ENCODE measurements at regions not wholly inside any gene's neighbourhood (a gene's known extent, or its start where the extent isn't known, plus 50 kb on each side); places are given as distances from the start of the nearest gene placed in this dataset.

DNA sequence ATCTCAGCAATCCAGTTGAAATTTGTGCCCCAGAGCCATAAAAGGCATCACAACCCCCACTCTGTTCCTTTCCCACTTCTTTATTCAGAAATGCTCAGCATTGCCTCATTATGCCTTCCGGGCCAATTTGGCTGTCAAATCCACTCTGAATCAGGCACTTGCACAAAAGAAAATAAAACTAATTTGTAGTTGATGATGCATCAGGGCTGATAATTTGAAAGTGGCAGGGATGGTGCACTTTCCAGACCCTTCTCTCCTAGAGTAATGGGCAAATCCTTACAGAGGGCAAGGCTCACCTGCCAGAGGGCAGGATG is 147.9 kb upstream of the PDE1C start:
- no peak for DNase-seq (ENCODE audit: low read depth)
- no peak overlapping the region for H3K4me3 ChIP-seq (ENCODE audit: low read depth, low read length)
- TF ChIP-seq, protein P1, sequence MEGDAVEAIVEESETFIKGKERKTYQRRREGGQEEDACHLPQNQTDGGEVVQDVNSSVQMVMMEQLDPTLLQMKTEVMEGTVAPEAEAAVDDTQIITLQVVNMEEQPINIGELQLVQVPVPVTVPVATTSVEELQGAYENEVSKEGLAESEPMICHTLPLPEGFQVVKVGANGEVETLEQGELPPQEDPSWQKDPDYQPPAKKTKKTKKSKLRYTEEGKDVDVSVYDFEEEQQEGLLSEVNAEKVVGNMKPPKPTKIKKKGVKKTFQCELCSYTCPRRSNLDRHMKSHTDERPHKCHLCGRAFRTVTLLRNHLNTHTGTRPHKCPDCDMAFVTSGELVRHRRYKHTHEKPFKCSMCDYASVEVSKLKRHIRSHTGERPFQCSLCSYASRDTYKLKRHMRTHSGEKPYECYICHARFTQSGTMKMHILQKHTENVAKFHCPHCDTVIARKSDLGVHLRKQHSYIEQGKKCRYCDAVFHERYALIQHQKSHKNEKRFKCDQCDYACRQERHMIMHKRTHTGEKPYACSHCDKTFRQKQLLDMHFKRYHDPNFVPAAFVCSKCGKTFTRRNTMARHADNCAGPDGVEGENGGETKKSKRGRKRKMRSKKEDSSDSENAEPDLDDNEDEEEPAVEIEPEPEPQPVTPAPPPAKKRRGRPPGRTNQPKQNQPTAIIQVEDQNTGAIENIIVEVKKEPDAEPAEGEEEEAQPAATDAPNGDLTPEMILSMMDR (conservative IDR thresholded peaks at IDR 0.05; ENCODE audit: low read depth, low read length) = no peak

DNA sequence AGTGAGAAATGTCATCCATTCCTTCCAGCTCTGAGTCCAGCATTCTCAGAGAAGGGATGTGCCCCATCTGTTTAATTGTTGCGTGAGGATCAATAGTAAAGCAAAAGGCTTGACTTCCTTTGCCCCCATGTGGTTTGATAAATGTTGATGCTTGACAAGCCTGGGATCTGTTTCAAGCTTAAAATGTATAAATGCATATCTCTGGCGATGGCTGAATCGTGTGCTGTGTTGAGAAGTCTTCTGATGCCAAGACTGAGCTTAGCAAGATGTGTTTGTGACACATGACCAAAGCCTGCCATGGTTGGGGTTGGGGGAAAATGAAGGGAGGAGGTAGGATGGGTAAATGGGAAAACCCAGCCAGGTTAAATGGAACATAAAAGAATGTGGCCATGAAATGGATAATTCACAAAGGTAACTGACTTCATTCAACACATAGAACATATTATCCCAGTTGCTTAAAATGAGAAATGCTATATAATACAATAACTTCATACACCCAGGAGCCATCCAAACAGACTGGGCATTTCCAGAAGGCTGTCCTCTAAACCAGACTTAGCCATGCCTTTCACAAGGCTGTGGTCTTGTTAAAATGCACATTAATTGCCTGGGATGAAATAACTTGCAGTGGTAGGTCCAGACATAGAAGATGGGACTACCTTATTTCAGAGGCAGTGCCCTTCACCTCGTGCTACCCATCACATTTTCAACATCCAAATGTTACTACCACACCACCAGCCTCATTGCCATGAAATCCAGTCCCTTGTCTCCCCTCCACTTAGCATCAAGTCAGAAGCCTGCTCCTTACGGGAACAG is 147.3 kb upstream of the PDE1C start:
- H3K4me3 ChIP-seq (ENCODE audit: low read depth, low read length) = no peak overlapping the region
- TF ChIP-seq, protein P1 (conservative IDR thresholded peaks at IDR 0.05; ENCODE audit: low read depth, low read length) = no peak
- no peak for DNase-seq (ENCODE audit: low read depth)

DNA sequence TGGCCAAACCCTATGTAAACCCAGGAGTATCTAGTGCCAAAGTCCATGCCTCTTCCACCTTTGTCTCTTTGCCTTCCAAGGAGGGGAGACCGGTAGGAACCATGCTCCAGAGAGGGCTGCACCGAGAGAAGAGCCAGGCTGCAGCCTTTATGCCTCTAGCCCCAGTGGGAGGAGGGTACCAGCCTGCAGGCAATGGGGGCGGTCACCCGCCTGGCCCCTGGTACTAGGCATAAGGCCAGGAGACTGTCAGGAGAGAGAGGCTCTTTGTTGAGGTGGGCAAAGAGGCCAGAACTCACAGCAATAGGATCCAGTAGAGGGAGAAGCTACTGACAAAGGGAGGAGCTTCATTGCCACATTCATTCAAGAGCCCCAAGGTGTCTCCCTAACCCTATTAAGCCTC is 146.6 kb upstream of the PDE1C start:
- no peak overlapping the region for H3K4me3 ChIP-seq (ENCODE audit: low read depth, low read length)
- no peak for DNase-seq (ENCODE audit: low read depth)
- TF ChIP-seq, protein P1 (conservative IDR thresholded peaks at IDR 0.05; ENCODE audit: low read depth, low read length) = no peak

DNA sequence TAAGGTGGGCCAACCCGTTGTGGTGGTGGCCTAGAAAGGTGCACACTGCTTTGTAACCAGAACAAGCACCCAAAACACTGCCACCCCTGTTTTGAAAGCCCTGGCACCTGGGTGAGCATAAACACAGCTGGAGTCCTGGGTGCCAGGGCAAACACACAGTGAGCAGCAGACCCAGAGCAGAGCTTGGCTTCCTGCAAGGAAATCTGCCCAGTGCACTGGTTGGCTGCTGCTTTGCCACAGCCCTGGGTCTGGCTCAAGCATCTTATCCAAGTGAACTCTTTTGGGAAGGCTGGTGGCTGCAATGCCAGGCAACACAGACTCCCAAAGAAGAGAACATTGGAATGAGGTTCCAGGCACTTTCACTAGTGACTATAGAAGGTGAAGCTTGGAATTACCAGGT is 145.5 kb upstream of the PDE1C start:
- DNase-seq (ENCODE audit: low read depth) = no peak
- TF ChIP-seq, protein P1 (conservative IDR thresholded peaks at IDR 0.05; ENCODE audit: low read depth, low read length) = no peak
- H3K4me3 ChIP-seq (ENCODE audit: low read depth, low read length) = no peak overlapping the region

DNA sequence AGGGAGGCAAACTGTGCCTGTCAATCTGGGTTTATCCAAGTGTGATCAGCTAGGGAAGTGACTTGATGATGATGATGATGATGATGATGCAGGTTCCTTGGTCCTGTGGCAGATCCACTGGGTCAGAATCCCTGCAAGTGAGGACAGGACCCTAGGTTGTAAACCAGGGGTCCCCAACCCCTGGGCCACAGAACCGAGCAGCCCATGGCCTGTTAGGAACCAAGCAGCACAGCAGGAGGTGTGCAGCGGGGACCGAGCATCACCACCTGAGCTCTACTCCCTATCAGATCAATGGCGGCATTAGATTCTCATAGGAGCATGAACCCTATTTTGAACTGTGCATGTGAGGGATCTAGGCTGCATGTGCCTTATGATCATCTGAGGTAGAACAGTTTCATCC is 144.7 kb upstream of the PDE1C start:
- no peak overlapping the region for H3K4me3 ChIP-seq (ENCODE audit: low read depth, low read length)
- no peak for DNase-seq (ENCODE audit: low read depth)
- TF ChIP-seq, protein P1 (conservative IDR thresholded peaks at IDR 0.05; ENCODE audit: low read depth, low read length) = no peak

DNA sequence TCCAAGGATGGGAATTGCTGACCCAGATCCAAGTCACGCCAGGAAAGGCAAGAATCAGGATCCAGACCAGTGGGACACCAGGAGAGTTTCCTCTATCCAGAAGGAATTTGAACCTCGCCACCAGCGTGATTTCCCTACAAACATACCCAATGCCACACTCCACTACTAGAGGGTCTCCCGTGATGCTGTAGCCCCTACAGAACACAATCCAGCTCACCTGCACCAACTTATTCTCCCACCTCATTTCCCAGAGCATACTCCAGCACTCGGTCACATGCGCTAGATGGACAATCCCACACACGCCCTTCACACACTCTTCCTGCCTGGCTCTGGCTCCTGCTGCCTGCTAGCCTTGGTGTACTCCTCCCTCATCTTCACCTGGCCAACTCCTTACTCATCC is 142.1 kb upstream of the PDE1C start:
- H3K4me3 ChIP-seq (ENCODE audit: low read depth, low read length) = no peak overlapping the region
- TF ChIP-seq, protein P1 (conservative IDR thresholded peaks at IDR 0.05; ENCODE audit: low read depth, low read length) = no peak
- DNase-seq (ENCODE audit: low read depth) = no peak

DNA sequence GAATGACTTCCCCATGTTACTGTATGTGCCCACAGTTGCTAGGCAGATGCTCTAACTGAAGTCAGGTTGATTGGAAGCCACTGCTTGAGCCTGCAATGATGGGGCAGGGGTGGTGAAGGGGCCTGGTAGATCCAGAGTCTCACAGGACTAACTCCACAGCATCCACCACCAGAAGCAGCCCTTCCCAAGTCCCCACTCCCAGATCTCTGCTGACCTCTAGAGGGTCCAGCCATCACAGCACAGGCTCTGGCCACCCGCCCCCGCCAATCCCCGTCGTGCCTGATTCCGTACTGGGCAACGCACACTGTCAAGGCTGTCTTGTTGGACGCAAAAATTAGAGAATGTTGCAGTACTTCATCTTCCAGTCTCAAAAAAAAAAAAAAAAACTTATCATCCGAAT is 136.8 kb upstream of the PDE1C start:
- DNase-seq (ENCODE audit: low read depth) = no peak
- no peak overlapping the region for H3K4me3 ChIP-seq (ENCODE audit: low read depth, low read length)
- TF ChIP-seq, protein P1 (conservative IDR thresholded peaks at IDR 0.05; ENCODE audit: low read depth, low read length) = peak; percentile 50
